GM13977 (cell line): ENCODE measurements at regions not wholly inside any gene's neighbourhood (a gene's known extent, or its start where the extent isn't known, plus 50 kb on each side); places are given as distances from the start of the nearest gene placed in this dataset.
"Not testable (repeated sequence)": the region's sequence is repeated elsewhere in the genome, so short reads cannot be mapped to it uniquely, and the experiment has no call there.

Experiments
- DNase-seq: peaks from one replicate; pipeline ENCODE4 v3.0.0; 2012; ENCODE audit warnings: low spot score
- in situ Hi-C: fragments of 300-500 bp; cut with MboI; formaldehyde crosslinking; loops from one replicate; pipeline ENCODE4 v1.12.0; 2022; ENCODE audit warnings: low sequenced_read_pairs, low pct_unique_long_range_greater_than_20kb, mixed read lengths, inconsistent platforms; ENCODE audit not compliant: unreplicated experiment
- TF ChIP-seq, protein P1 (sequence below): IDR thresholded peaks from 2 replicates; pipeline ENCODE4 v1.5.1; 2012; ENCODE audit warnings: mild to moderate bottlenecking, control low read depth; ENCODE audit not compliant: insufficient read depth; ENCODE audit errors: extremely low read depth, missing control alignments

DNA sequence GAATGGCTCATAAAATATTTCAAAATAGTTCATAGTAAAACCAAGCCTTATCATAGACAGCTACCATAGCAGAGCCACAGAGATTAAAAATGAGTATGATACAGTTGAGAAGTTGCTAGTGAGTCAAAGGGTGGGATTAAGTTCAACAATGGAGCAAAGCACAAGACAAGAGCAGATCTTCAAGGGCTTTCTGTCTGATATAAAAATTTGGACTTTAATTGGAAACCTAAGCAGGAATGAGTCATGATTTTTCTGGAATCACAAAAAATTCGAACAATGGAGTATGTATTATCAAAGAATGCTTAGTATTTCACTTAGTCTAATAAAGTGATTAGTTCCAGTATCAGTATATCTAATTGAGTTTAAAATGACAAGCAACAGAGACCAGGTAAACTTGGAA lies 487.3 kb upstream of the NETO1 start:
- in situ Hi-C loops = no loop called here
- TF ChIP-seq, protein P1, sequence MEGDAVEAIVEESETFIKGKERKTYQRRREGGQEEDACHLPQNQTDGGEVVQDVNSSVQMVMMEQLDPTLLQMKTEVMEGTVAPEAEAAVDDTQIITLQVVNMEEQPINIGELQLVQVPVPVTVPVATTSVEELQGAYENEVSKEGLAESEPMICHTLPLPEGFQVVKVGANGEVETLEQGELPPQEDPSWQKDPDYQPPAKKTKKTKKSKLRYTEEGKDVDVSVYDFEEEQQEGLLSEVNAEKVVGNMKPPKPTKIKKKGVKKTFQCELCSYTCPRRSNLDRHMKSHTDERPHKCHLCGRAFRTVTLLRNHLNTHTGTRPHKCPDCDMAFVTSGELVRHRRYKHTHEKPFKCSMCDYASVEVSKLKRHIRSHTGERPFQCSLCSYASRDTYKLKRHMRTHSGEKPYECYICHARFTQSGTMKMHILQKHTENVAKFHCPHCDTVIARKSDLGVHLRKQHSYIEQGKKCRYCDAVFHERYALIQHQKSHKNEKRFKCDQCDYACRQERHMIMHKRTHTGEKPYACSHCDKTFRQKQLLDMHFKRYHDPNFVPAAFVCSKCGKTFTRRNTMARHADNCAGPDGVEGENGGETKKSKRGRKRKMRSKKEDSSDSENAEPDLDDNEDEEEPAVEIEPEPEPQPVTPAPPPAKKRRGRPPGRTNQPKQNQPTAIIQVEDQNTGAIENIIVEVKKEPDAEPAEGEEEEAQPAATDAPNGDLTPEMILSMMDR = no peak
- DNase-seq = no peak

GRCh38 chr18:73352546-73352945 lies 484.8 kb upstream of the NETO1 start:
- DNase-seq = no peak
- TF ChIP-seq, protein P1 = no peak
- in situ Hi-C loops = no loop called here

DNA sequence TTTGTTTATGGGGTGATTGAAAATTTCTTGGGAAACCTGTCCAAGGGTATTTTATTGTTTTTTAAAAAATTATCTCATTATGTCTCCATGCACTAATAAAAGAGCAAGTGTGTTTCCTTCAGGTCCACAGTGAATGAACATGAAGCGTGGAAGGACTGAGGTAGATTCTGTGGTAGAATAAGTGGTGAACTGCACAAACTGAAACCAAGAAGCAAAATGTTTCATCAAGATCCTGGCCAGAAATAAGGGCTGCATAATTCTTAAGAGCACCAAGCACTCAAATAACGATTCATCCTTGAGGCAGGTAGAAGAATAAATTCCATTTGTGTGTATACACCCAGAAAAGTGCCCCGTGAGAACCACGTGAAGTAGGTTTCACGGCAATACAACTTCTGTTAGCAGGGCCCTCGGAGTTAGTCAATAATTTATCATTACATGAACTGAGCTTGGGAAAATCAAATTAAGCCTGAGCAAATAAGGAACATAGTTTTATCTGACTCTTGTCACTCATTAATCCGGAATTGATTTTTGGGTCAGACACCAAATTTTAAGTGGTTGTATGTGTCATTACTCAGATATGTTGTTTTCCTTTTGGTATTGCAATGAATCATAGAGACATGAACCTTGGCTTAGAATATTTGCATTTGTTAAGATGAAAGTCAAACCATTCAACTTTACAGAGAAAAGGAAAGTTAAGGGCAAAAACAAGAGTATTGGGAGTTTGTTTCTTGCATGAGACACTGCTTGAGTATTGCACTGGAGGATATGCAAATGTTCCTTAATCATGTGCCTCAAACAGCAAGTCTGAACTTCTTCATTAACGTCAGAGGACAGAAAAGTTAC lies 472.6 kb upstream of the NETO1 start:
- in situ Hi-C loops = no loop called here
- TF ChIP-seq, protein P1 = no peak
- DNase-seq = no peak

GRCh38 chr18:73331212-73331772 lies 463.5 kb upstream of the NETO1 start:
- DNase-seq = no peak
- in situ Hi-C loops = no loop called here
- TF ChIP-seq, protein P1 = no peak

- DNase-seq, in situ Hi-C loops: not testable (repeated sequence)
These were observed 462.3 kb upstream of the NETO1 start for GRCh38 chr18:73330106-73330505.

DNA sequence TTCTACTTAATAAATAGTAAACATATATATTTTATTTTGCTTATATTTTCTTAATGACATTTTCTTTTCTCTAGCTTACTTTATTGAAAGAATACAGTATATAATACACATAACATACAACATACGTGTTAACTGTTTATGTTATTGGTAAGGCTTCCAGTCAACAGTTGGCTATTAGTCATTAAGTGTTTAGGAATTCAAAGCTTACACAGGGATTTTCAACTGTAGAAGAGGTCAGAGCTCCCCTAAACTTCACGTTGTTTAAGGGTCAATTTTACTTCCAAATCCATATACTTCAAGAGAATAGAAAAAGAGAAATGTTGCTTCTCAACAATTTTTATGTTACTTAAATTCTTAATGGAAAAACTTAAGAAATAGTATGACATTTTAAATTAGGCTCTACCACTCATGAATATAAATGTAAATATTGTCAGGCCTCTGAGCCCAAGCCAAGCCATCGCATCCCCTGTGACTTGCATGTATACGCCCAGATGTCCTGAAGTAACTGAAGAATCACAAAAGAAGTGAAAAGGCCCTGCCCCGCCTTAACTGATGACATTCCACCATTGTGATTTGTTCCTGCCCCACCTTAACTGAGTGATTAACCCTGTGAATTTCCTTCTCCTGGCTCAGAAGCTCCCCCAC lies 456.5 kb upstream of the NETO1 start:
- in situ Hi-C loops, DNase-seq: not testable (repeated sequence)

DNA sequence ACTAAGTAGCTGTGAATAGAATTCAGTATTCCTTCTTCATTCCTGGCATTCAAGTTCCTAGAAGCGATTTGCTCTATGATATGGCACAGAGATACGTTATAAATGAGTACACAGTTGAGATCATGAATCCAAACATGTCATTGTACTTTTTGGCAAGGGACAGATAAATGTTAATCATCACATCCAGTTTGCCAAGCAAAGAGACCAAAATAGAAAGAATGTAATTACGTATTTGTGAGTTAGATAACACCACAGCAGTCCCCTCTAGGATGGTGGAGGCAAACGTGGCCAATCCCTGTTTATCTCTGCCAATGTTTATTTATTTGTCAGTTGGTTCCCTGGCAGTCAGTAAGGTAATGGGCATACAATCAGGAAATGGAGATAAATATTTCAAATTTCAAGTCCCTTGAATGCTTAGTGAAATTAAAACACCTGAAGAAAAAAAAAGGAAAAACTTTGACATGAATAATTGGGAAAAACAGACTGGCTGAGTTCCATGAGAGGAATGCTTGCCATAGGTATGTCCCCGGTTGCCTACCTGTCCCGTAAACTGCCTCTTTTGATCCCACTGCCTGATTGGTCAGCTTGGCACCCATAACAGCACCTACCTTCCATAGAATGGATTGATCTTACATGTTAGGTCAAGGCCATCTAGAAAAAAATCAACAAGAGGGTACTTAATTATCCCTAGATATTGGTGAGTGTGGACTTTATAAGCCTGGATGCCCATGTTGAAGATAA lies 451.1 kb upstream of the NETO1 start:
- in situ Hi-C loops = no loop called here
- no peak for DNase-seq
- TF ChIP-seq, protein P1 = no peak
